Nucleus accumbens (tissue), 56 donors: ENCODE measurements at regions not wholly inside any gene's neighbourhood (a gene's known extent, or its start where the extent isn't known, plus 50 kb on each side); places are given as distances from the start of the nearest gene placed in this dataset.

Experiments used
- DNase-seq, 56 donors: peaks; one replicate each; lab custom pipeline; 2025; lab: John Stamatoyannopoulos, UW

DNA sequence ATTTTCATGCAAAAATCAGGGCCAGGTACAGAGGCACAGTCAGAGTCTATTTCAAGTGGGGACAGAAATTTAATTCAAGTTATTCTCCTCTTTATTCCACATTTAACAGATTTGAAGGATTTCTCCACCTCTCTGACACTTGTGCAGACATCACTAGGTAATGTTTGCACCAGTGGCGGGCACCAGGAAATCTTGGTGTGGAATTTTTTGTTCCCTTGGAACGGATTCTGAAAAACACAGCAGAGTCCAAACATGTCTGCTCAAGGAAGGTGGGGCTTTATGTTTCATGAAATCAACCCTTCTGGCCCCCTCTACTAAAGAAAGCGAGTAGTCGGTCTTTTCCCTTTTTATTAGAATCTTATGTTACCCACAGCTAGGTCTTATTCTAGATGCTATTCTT lies 271.2 kb upstream of the MDFIC2 start:
- no peak for DNase-seq

DNA sequence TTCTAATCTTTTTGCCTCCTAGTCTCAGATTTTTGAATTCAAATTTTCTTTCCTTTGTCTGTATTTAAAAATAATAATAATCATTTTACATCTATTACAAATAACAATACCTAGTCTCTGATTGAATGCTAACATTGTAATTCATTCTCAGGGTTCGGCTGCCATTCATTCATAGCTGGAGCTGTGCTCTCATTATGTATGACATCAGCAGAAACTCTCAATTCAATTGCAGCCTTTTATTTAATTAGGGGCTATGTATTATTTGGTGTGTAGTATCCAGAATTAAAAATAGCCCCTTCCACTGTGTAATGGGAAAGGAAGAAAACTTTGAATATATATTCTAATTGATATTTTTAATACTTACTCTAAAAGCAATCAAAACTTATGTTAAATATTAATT lies 270.4 kb upstream of the MDFIC2 start:
- DNase-seq = no peak

DNA sequence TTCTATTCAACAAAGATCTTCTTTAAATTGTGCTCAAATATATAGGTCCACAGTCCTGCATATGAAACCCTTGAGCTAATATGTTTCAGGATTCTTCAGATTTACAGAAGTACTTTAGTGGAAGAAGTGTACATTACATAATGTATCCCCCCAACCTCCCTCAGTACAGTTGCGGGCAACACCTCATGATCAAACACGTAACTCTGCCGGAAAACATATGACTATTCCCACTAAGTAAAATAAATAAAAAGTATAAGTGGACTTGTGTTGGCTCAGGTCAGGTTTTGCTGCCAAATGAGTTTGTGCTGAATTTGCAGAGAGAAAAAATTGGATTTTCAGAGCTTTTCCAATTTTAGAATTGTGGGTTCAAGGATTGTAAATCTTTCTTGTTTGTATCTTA lies 267.6 kb upstream of the MDFIC2 start:
- DNase-seq = no peak

DNA sequence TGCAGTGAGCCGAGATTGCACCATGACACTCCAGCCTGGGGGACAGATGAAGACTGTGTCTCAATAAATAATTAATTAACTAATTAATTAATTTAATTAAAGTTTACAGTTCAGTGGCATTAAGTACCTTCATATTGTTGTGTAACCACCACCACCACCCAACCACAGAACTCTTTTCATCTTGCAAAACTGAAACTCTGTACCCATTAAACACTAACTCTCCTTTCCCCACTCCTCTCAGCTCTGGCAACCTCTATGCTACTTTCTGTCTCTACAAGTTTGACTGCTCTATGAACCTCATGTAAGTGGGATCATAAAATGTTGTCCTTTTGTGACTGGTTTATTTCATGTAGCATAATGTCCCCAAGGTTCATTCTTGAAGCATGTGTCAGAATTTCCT lies 259.3 kb upstream of the MDFIC2 start:
- DNase-seq = no peak

DNA sequence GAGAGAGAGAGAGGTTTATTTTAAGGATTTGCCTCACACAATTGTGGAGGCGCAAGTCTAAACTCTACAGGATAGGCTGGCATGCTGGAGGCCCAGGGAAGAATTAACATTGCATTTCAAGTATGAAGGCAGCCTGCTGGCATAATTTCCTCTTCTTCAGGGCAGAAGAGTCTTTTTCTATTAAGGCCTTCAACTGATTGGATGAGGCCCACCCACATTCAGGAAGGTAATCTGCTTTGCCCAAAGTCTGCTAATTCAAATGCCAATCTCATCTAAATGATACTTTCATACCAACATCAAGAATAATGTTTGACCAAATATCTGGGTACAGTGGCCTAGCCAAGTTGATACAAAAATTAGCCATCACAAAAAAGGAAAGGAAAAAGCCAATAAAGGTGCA lies 258.1 kb upstream of the MDFIC2 start:
- DNase-seq = no peak

DNA sequence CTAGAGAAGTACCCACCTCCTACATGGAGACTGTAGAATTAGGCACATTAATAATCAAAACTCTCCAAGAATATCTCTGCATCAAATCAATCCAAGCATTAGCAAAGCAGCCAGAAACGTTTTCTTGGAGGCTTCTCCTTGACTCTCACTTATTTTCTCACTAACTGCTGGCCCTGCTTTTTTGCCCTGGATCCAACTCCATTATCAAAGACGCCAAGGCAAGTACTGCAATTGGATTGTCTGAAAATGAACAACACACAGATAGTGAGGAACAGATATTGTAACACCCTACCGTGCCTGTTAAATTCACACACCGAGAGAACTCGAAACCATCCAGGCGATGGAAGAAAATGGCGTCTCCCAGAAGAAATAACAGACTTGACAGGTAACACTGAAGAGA lies 256.2 kb upstream of the MDFIC2 start:
- no peak for DNase-seq

DNA sequence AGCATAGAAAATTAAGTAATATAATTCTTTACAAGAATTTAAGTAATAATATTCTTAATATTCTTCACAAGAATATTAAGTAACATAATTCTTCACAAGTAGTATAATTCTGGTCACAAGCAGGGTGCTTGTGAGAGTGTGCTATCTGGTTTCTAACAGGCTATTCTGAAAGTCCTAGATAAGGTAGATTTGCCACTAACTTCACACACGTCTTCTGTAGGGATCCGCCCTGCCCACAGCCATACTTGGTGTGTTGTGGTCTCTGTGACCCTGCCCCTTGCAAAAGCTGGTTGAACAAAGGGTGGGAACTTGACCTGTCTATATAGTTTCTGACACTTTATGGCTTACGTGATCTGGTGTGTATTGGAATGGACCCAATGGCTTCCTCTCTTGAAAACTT lies 253.4 kb upstream of the MDFIC2 start:
- DNase-seq = no peak

DNA sequence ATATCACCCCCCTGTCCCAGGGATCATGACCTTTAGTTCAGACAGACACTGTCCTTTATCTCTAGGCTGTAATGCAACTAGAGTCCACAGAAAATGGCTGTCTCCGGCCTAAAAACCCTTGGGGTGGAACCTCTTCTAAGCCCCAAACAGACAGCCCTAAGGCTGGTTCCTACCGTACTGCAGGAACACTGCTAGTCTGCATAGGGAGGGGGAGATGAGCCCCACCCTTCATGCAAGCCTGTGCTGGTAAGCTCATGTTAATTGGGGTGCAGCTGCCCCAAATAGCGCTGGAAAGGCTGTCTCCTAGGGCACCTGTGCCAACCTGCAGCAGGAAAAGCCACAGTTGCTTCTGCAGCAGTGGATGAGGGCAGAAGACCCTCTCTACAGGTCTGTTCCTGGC lies 252.1 kb upstream of the MDFIC2 start:
- no peak for DNase-seq

DNA sequence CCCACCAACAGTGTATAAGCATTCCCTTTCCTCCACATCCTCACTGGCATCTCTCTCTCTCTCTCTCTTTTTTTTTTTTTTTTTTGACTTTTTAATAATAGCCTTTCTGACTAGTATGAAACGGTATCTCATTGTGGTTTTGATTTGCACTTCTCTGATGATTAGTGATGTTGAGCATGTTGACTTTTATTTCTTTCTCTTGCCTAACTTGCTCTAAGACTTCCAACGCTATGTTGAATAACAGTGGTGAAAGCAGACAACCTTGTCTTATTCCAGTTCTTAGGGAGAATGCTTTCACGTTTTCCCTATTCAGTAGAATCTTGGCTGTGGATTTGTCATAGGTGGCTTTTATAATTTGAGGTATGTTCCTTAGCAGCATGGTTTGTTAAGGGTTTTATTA lies 249.4 kb upstream of the MDFIC2 start:
- no peak for DNase-seq

DNA sequence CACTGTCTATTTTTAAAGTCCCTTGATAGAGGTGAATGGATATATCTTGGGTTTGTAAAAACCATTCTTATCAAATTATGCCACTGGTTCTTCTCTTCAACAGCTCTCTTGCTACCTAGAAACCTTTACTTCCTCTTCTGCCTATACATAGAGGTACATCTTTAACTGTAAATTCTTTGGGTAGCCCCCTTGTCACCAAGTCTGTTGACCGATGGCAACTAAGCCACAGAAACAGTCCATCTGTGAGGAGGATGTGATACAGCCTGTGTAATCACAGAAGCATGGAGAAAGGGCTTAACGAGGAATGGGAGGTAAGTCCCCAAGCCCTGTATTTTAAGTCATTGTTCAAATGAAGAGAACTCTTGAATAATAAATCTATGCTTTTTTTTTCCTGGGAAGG lies 246.5 kb upstream of the MDFIC2 start:
- DNase-seq = no peak

DNA sequence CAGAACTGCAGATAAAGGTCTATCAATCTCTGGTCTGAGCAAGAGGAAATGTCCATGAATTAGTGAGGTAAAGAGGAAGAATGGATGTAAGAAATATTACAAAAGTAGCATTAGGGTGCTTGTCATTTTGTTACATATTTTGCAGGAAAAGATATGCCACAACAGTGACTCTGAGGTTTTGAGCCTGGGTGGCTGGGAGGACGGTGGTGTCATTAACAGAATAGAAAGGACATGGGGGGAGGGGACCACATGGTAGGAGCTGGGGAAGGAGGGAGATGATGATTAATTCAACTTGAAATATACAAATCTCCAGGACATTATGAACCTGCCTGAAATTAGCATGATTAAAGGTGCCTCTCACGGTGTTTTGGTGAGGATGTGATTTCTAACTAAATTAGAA lies 245.5 kb upstream of the MDFIC2 start:
- DNase-seq = no peak

DNA sequence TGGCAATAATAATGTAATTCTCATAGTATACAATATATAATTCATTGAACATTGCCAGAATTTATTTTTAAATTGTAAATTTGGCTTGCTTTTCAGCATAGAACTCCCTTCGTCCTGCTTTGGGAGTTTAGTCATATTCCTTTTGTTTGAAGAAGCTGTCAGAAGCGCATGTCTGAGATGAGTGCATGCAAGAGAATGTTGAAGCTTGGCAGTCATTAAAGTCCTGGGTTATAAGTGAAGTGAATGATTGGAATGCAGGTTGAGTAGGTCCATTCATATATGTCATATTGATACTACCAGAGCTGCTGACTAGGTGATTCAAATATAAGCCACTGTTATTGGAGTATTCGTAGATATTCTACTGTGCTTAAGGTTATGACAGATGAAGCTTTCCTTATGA lies 243.6 kb upstream of the MDFIC2 start:
- DNase-seq = no peak

DNA sequence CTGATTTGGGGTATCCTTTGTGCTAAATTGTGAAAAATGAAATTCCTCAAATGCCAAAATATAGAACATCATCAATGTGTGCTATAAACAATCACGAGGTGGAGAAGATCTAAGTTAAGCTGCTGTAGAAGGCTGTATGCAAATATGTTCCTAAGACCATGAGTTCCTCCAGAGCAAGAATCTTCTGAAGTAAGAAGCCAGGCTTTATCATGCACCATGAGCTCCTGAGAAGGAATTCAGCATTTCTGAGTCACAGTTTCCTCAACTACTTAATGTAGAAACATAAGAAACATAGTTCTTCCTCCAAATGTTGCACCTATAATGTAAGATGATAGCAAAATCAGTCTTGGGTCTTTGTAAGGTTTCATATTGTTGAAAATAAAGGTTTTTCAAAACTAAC lies 241.7 kb upstream of the MDFIC2 start:
- no peak for DNase-seq

DNA sequence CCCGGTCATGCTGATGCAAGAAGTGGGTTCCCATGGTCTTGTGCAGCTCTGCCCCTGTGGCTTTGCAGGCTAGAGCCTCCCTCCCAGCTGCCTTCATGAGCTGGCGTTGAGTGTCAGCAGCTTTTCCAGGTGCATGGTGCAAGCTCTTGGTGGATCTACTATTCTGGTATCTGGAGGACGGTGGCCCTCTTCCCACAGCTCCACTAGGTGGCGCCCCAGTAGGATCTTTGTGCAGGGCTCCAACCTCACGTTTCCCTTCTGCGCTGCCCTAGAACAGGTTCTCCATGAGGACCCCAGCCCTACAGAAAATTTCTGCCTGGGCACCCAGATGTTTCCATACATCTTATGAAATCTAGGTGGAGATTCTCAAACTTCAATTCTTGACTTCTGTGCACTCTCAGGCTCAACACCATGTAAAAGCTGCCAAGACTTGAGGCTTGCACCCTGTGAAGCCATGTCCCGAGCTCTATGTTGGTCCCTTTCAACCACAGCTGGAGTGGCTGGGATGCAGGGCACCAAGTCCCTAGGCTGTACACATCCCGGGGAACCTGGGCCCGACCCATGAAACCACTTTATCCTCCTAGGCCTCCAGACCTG lies 238.4 kb upstream of the MDFIC2 start:
- DNase-seq = peak in 21 of 56 donors; percentile 0 to 55 (median 4)

DNA sequence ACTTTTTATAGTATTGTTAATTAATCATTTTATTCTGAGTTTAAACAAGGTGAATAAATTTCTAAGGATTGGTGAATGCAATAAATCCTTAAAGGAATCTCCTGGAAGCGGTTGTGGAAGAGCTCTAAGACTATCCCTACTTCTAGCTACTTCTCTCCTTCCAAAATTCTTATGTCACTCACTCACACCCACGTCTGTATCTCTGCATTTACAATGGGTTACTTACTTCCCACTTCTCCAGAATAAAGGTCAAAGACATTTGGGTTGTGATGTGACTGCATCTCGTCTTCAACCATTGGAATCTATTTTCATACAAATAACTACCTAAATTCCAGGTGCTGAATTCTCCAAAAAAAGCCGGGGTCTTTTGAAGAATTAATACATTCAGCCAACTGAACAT lies 234.2 kb upstream of the MDFIC2 start:
- DNase-seq = no peak

DNA sequence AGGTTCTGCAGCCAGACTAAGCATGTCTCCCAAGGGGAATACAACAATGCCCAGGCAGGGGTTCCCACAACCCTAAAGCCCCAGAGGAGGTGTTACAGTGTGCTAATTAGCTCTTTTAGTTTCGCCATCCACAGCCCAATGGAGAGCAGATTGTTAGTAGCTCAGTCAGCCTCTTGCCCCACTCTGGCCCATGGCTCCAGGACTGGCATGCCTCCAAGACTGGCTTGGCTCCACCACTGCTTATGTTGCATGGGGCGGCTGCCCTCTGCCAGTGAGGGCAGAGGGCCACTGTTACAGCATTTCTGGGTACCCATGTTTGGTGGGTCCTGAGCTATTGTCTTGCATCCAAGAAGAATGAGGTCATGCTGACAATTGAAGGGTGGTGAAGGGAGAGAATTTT lies 231.1 kb upstream of the MDFIC2 start:
- DNase-seq = no peak

DNA sequence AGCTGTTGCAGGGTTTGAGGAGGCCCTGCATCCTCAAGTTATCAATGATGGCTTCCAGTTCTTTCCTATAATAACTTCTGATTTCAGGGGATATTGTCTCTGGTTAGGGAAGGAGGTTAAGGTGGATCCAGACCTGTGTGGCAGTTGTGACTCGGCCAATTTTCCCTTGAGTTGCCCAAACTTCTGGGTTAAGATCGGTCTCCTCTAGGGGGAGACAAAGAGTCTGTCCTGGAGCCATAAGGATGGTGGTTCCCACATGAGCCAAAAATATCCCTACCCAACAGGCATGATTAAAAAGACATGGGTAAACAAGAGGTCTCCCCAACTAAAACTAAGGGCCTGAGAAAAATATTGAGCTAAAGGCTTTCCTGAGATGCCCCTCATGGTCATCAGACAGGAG lies 227.5 kb upstream of the MDFIC2 start:
- no peak for DNase-seq

DNA sequence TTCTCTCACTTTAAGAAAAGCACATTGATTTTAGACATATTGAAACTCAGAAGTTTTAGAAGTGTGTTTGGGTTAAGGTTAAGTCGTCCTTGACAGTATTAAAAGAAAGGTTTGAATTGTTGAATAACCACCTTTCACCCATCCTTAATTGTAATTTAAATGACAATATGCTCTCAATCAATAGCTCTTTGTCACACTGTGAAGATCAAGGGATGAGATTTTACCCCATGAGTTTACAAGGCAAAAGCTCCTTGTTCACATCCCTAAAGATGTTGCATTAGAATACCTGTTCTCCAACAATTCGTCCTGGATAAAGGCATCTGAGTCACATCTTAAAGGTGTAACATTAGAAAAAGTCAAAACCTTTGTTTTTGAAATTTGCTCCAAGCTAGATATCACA lies 220.4 kb upstream of the MDFIC2 start:
- DNase-seq = no peak

DNA sequence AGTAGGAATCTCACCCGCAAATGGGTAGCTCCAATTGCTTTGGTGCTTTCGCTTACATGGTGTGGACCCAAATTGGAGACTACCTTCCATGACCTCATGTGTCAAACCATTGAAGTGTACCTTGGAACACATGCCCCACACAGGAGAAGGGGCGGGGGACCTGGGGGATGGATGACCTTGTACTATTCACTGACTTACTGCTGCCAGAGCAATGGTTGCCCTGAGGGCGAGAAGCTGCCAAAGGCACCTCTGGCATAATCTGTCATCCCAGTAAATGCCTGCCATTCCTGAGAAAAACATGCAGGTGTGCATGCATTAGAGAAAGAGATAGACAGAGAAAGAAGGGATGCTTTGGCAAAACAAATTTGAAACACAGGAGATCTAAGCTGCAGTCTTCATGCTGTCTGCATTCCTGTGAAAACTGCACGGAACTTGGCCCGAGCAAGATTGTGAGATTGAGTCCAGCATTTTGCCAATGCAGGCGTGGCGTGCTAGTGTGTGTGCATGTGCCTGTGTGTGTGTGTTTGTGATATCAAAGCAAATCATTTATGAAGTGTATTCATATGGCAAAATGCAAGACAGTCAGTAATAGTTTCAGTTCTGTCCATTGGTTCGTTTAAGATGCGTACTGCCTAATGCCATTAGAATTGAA lies 219.5 kb upstream of the MDFIC2 start:
- no peak for DNase-seq

DNA sequence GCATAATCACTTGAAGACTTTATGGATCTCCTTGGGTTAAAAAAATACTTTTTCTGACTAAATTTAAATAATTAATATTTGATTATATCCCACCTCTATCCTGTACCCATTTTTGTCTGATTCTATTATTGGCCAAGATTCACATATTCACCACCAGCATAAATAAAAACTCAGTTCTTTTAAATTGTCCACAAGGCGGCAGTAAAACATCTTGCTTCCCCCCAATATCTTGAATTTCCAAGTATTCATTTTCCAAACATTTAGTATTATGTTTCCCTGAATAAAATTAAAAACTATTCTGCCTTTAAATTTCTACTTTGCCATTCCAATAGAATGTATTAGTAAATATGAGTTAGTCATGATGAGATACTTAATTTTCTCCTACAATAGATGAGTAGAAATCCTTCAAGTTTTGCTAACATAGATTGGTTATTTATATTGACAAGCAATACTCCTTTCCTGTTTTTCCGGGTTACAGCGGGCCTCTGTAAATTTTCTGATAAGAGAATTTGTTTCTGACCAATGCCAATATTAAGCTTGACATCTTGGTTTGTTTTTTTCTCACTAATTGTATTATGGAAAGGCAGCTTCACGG lies 218.7 kb upstream of the MDFIC2 start:
- DNase-seq = no peak

DNA sequence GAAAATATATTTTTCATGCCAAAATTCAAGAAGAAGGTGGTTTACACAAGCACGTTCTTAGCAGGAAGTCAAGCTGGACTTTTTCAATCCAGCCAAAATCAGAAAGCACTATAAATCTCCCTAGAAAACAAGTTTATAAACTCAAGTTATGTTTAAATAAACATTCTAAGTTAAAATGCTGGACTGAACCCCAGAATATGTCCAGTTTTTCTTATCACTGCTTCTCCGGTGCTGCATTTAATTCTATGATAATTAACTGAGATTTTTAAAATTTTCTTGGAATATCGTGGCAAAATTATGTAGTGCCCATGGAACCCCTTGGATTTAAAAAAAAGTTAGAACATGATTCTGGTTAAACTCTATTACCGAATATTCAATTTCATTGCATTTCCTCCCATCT lies 218.2 kb upstream of the MDFIC2 start:
- no peak for DNase-seq

DNA sequence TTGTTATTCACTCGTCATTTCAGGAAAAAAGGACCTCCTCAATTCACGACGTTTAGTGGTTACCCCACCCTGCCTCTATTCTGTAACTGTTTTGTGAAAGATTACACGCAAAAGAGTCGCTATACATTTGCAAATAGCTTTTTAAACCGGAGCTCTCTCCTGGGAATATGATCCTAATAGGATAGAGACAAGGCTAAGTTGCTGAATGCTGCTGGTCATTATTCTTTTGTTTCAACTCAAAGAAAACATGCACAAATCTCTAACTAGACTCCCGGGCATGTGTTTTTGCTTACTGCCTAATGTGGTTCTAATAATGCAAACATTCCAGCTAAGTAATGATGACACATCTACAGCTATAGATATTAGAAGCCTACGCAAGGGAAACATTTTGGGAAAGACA lies 214.6 kb upstream of the MDFIC2 start:
- no peak for DNase-seq
